Osteoblast (primary cell): ENCODE measurements at regions not wholly inside any gene's neighbourhood (a gene's known extent, or its start where the extent isn't known, plus 50 kb on each side); places are given as distances from the start of the nearest gene placed in this dataset.

Experiments
- DNase-seq: peaks from one replicate; pipeline ENCODE4 v3.0.0; 2011; ENCODE audit warnings: low spot score, mixed read lengths; ENCODE audit not compliant: insufficient read length; ENCODE audit errors: missing footprints
- H2AFZ ChIP-seq: 2 replicates; pipeline ENCODE4 v1.6.0; 2011; ENCODE audit warnings: mild to moderate bottlenecking, low read length
- H3K27ac ChIP-seq: 2 replicates; pipeline ENCODE4 v1.5.1; 2011; ENCODE audit warnings: mild to moderate bottlenecking, low read depth, low read length, moderate library complexity
- H3K27me3 ChIP-seq: 2 replicates; pipeline ENCODE4 v1.6.0; 2012; ENCODE audit warnings: mild to moderate bottlenecking, control low read depth, inconsistent platforms, low read length, moderate library complexity; ENCODE audit not compliant: insufficient read depth
- H3K36me3 ChIP-seq: 2 replicates; pipeline ENCODE4 v1.5.1; 2011; ENCODE audit warnings: mild to moderate bottlenecking, low read length, control low read depth, moderate library complexity; ENCODE audit not compliant: insufficient read depth
- H3K4me1 ChIP-seq: 2 replicates; pipeline ENCODE4 v1.5.1; 2011; ENCODE audit warnings: mild to moderate bottlenecking, low read length, control low read depth, moderate library complexity; ENCODE audit not compliant: insufficient read depth
- H3K4me2 ChIP-seq: 2 replicates; pipeline ENCODE4 v1.6.0; 2011; ENCODE audit warnings: mild to moderate bottlenecking, low read length; ENCODE audit not compliant: insufficient read depth
- H3K4me3 ChIP-seq: fragments of 200-600 bp; sonication (generic); 3 replicates; pipeline ENCODE4 v1.5.1; 2012; ENCODE audit warnings: mild to moderate bottlenecking, low read length, inconsistent platforms; ENCODE audit not compliant: insufficient read depth
- H3K79me2 ChIP-seq: 2 replicates; pipeline ENCODE4 v1.6.0; 2012; ENCODE audit warnings: mild to moderate bottlenecking, low read length, control low read depth, inconsistent platforms; ENCODE audit not compliant: insufficient read depth
- H3K9me3 ChIP-seq: 2 replicates; pipeline ENCODE4 v1.5.1; 2011; ENCODE audit warnings: low read depth, low read length, control low read depth
- H4K20me1 ChIP-seq: 2 replicates; pipeline ENCODE4 v1.6.0; 2012; ENCODE audit warnings: mild to moderate bottlenecking, low read length, control low read depth; ENCODE audit not compliant: insufficient read depth
- CTCF ChIP-seq: IDR thresholded peaks from 2 replicates; pipeline ENCODE4 v1.5.1; 2011; ENCODE audit warnings: mild to moderate bottlenecking, low read depth, low read length, moderate library complexity; ENCODE audit errors: extremely low read depth

DNA sequence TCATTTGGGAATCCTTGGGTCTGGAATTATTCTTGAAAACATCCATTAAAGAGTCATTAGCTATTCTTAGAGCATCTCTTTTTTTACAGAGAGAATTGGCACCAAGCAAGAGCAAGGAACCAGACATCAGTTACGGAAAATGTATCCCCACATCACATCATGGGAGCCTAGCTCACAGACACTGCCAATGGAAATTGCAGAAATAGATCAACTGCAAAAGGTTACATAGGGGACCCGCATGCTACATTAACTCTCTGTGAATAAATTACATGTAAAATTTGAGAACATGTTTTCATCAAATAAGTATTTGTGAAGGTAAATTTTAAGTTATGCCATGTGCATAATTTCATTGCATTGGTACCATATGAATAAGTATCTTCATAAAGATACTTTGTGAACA, 224.8 kb downstream of the ZNF248 start:
- H3K9me3 ChIP-seq = no peaks in the 10 kb centered on the region
- no peak for DNase-seq
- no peaks in the 10 kb centered on the region for H3K36me3 ChIP-seq
- no peaks in the 10 kb centered on the region for H4K20me1 ChIP-seq
- no peak for TF ChIP-seq CTCF
- H3K27ac ChIP-seq = no peak overlapping the region
- H3K27me3 ChIP-seq = no peaks in the 10 kb centered on the region
- H2AFZ ChIP-seq = no peak overlapping the region
- no peak overlapping the region for H3K4me3 ChIP-seq
- no peaks in the 10 kb centered on the region for H3K79me2 ChIP-seq
- no peaks in the 10 kb centered on the region for H3K4me1 ChIP-seq
- H3K4me2 ChIP-seq = no peak overlapping the region

DNA sequence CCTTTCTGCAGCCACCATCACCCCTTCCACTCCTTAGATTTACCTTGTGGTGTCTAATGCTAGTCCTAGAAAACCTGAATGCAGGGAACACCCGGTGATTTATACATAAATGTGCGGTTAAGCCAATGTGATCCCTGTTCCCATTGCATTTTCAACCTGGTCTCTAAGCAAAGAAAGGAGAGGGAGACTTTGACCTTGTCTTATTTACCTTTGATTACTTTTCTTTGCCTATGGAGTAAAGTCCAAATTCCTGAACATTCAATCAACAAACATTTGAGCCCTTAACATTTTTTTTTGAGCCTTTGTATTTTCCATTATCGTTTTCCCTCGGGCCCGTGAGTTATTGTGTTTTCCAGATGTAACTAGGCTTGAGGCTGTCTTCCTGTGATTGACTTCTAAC, 233.9 kb downstream of the ZNF248 start:
- no peaks in the 10 kb centered on the region for H3K79me2 ChIP-seq
- no peak overlapping the region for H3K4me2 ChIP-seq
- H3K36me3 ChIP-seq = no peaks in the 10 kb centered on the region
- no peak for DNase-seq
- H3K4me1 ChIP-seq = no peaks in the 10 kb centered on the region
- no peaks in the 10 kb centered on the region for H4K20me1 ChIP-seq
- H3K4me3 ChIP-seq = no peak overlapping the region
- H3K9me3 ChIP-seq = no peaks in the 10 kb centered on the region
- no peak overlapping the region for H3K27ac ChIP-seq
- TF ChIP-seq CTCF = no peak
- no peaks in the 10 kb centered on the region for H3K27me3 ChIP-seq
- H2AFZ ChIP-seq = no peak overlapping the region

GRCh38 chr10:37619336-37619735, 238.1 kb downstream of the ZNF248 start:
- Histone ChIP-seq H3K27me3 (no peaks in the 10 kb centered on the region), H3K4me1 (no peaks in the 10 kb centered on the region), H3K27ac (no peak overlapping the region), H3K4me3 (no peak overlapping the region), H3K36me3 (no peaks in the 10 kb centered on the region), H3K9me3 (no peaks in the 10 kb centered on the region), H3K79me2 (no peaks in the 10 kb centered on the region), H2AFZ (no peak overlapping the region), H4K20me1 (no peaks in the 10 kb centered on the region), H3K4me2 (no peak overlapping the region)
- TF ChIP-seq CTCF = no peak
- peak; percentile 22 for DNase-seq

DNA sequence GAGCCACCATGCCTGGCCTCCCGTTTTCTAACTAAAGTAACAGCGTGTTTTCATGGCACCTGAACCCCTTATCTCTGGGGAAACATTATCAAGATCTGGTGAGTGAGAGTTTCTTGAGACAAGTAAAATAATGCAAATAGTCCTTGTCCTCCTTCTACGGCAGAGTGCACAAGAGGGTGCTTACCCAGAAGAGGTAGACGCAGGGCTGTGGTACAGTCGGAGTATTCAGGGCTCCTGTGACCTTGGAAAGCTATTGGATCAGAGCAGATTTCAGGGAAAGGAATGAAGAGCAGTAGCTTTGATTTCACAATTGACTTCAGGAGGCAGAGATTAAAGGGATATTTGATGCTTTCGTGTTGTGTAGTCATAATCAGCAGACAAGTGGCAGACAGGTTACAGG, 269.1 kb downstream of the ZNF248 start:
- no peaks in the 10 kb centered on the region for H3K27me3 ChIP-seq

More for the DNA sequence above, 269.1 kb downstream of the ZNF248 start:
- no peak for TF ChIP-seq CTCF
- no peaks in the 10 kb centered on the region for H3K79me2 ChIP-seq
- peaks cover 3% of the 10 kb centered on the region for H3K9me3 ChIP-seq
- H4K20me1 ChIP-seq = no peaks in the 10 kb centered on the region
- no peak overlapping the region for H3K4me3 ChIP-seq
- no peak overlapping the region for H3K4me2 ChIP-seq
- H2AFZ ChIP-seq = no peak overlapping the region
- no peak for DNase-seq
- H3K27ac ChIP-seq = no peak overlapping the region
- H3K36me3 ChIP-seq = no peaks in the 10 kb centered on the region
- no peaks in the 10 kb centered on the region for H3K4me1 ChIP-seq
